H1 (cell line): ENCODE measurements at regions not wholly inside any gene's neighbourhood (a gene's known extent, or its start where the extent isn't known, plus 50 kb on each side); places are given as distances from the start of the nearest gene placed in this dataset.

Experiments
- CTCF ChIA-PET: fragments of 300-600 bp; sonication (Branson Sonifier 250); formaldehyde crosslinking; loops from one replicate; lab custom pipeline; 2021; ENCODE audit not compliant: partially characterized antibody; lab: Charles Lee
- POLR2A ChIA-PET: fragments of 300-600 bp; sonication (Branson Sonifier 250); formaldehyde crosslinking; loops from one replicate; lab custom pipeline; 2021; ENCODE audit warnings: inconsistent platforms; ENCODE audit not compliant: partially characterized antibody; lab: Charles Lee
- DNase-seq, 2 experiments: peaks; one replicate each; pipeline versions ENCODE4 v3.0.0 to v3.0.0-alpha.2; 2010 to 2022; ENCODE audit warnings: low spot score in 2 of 2, low read depth in 1 of 2, mixed read lengths in 1 of 2
- FAIRE-seq: peaks from 2 replicates; lab custom pipeline; 2011; peaks lifted over from hg19 to GRCh38; lab: Jason Lieb, UNC
- H2AFZ ChIP-seq: 2 replicates; pipeline ENCODE4 v1.8.1; 2012; ENCODE audit warnings: low read length, inconsistent platforms
- H2AK5ac ChIP-seq: 2 replicates; pipeline ENCODE4 v1.6.1; 2013; ENCODE audit warnings: low read depth, low read length
- H2BK120ac ChIP-seq: replicated peaks from 2 replicates; pipeline ENCODE3; 2013; ENCODE audit warnings: low read depth, low read length, inconsistent platforms
- H2BK12ac ChIP-seq: 2 replicates; pipeline ENCODE4 v1.6.1; 2013; ENCODE audit warnings: low read depth, low read length
- H2BK15ac ChIP-seq: 2 replicates; pipeline ENCODE4 v1.6.1; 2013; ENCODE audit warnings: low read length
- H2BK20ac ChIP-seq: 2 replicates; pipeline ENCODE4 v1.6.1; 2013; ENCODE audit warnings: low read length
- H2BK5ac ChIP-seq: 2 replicates; pipeline ENCODE4 v1.6.1; 2013; ENCODE audit warnings: low read depth, low read length
- H3K14ac ChIP-seq: 2 replicates; pipeline ENCODE4 v1.6.1; 2013; ENCODE audit warnings: inconsistent platforms; ENCODE audit not compliant: insufficient read length
- H3K18ac ChIP-seq: 2 replicates; pipeline ENCODE4 v1.6.1; 2013; ENCODE audit warnings: low read length; ENCODE audit errors: extremely low read depth
- H3K23ac ChIP-seq: 2 replicates; pipeline ENCODE4 v1.6.1; 2013; ENCODE audit warnings: inconsistent platforms; ENCODE audit not compliant: insufficient read length
- H3K23me2 ChIP-seq: 2 replicates; pipeline ENCODE4 v1.6.1; 2013; ENCODE audit warnings: low read depth, low read length
- H3K27ac ChIP-seq: 2 replicates; pipeline ENCODE4 v1.6.1; 2011; ENCODE audit warnings: low read depth, low read length, inconsistent platforms
- H3K27me3 ChIP-seq, 4 experiments: replicated peaks in 1 of 4; 1 replicate in 1 of 4; 2 replicates in 3 of 4; pipeline versions ENCODE4 v1.6.1 to v1.8.1; 2011 to 2013; ENCODE audit warnings: low read length in 3 of 4, mild to moderate bottlenecking in 3 of 4, inconsistent platforms in 2 of 4, mixed read lengths in 2 of 4, moderate library complexity in 1 of 4; ENCODE audit not compliant: control insufficient read depth in 3 of 4, insufficient read depth in 3 of 4; ENCODE audit errors: extremely low read depth in 1 of 4
- H3K36me3 ChIP-seq, 4 experiments: 2 replicates each; pipeline versions ENCODE4 v1.6.1 to v1.8.1; 2011 to 2013; ENCODE audit warnings: mild to moderate bottlenecking in 4 of 4, low read length in 3 of 4, moderate library complexity in 2 of 4, control low read depth in 1 of 4, inconsistent platforms in 1 of 4; ENCODE audit not compliant: insufficient read depth in 4 of 4, control insufficient read depth in 2 of 4
- H3K4ac ChIP-seq: replicated peaks from 2 replicates; pipeline ENCODE3; 2013; ENCODE audit warnings: low read length, low read depth, mixed read lengths, inconsistent platforms; ENCODE audit not compliant: insufficient read length
- H3K4me1 ChIP-seq, 4 experiments: replicated peaks in 1 of 4; 1 replicate in 1 of 4; 2 replicates in 3 of 4; pipeline versions ENCODE4 v1.6.1 to v1.8.1; 2011 to 2013; ENCODE audit warnings: low read length in 3 of 4, inconsistent platforms in 2 of 4, mixed read lengths in 1 of 4; ENCODE audit not compliant: insufficient read depth in 4 of 4, control insufficient read depth in 3 of 4
- H3K4me2 ChIP-seq, 2 experiments: 2 replicates each; pipeline versions ENCODE4 v1.6.1 to v1.8.1; 2011 to 2013; ENCODE audit warnings: low read depth in 2 of 2, low read length in 2 of 2, control low read depth in 1 of 2, inconsistent platforms in 1 of 2, mild to moderate bottlenecking in 1 of 2; ENCODE audit not compliant: insufficient read depth in 1 of 2
- H3K4me3 ChIP-seq, 4 experiments: fragments of 200-600, 300-600 bp in 1 of 4; sonication (generic), shearing (Covaris generic), sonication (Bioruptor Twin) in 1 of 4; 2 replicates each; pipeline versions ENCODE4 v1.5.1 to v1.8.1; 2011 to 2016; ENCODE audit warnings: low read length in 4 of 4, low read depth in 3 of 4, control low read depth in 2 of 4, inconsistent platforms in 2 of 4, mild to moderate bottlenecking in 2 of 4, mixed read lengths in 1 of 4, moderate library complexity in 1 of 4; ENCODE audit not compliant: insufficient read depth in 2 of 4; ENCODE audit errors: extremely low read depth in 1 of 4
- H3K56ac ChIP-seq: replicated peaks from 2 replicates; pipeline ENCODE3; 2013; ENCODE audit warnings: low read depth, mild to moderate bottlenecking, mixed read lengths, low read length, inconsistent platforms; ENCODE audit not compliant: insufficient read length
- H3K79me1 ChIP-seq: 2 replicates; pipeline ENCODE4 v1.6.1; 2013; ENCODE audit warnings: low read depth, low read length, control low read depth
- H3K79me2 ChIP-seq, 2 experiments: 2 replicates each; pipeline versions ENCODE4 v1.6.1 to v1.8.1; 2012 to 2013; ENCODE audit warnings: low read length in 2 of 2, mild to moderate bottlenecking in 2 of 2, inconsistent platforms in 1 of 2; ENCODE audit not compliant: insufficient read depth in 2 of 2, control insufficient read depth in 1 of 2
- H3K9ac ChIP-seq, 4 experiments: replicated peaks in 1 of 4; 1 replicate in 1 of 4; 2 replicates in 3 of 4; pipeline versions ENCODE4 v1.6.1 to v1.8.1; 2011 to 2013; ENCODE audit warnings: low read depth in 3 of 4, low read length in 3 of 4, control low read depth in 2 of 4, mild to moderate bottlenecking in 2 of 4, moderate library complexity in 2 of 4, inconsistent platforms in 1 of 4; ENCODE audit errors: extremely low read depth in 1 of 4
- H3K9me3 ChIP-seq, 2 experiments: 2 replicates each; pipeline versions ENCODE4 v1.6.1 to v1.8.1; 2012 to 2013; ENCODE audit warnings: mild to moderate bottlenecking in 2 of 2, moderate library complexity in 2 of 2, control low read depth in 1 of 2, inconsistent platforms in 1 of 2, low read depth in 1 of 2, low read length in 1 of 2, mixed read lengths in 1 of 2; ENCODE audit not compliant: insufficient read depth in 2 of 2
- H4K20me1 ChIP-seq, 2 experiments: replicated peaks in 1 of 2; 2 replicates each; pipeline versions ENCODE3 to v1.8.1; 2011 to 2013; ENCODE audit warnings: inconsistent platforms in 2 of 2, low read length in 2 of 2, mild to moderate bottlenecking in 1 of 2; ENCODE audit not compliant: insufficient read depth in 2 of 2, control insufficient read depth in 1 of 2
- H4K5ac ChIP-seq: 2 replicates; pipeline ENCODE4 v1.6.1; 2013; ENCODE audit warnings: low read length, low read depth, mixed read lengths, inconsistent platforms; ENCODE audit not compliant: insufficient read length
- H4K8ac ChIP-seq: 2 replicates; pipeline ENCODE4 v1.8.0; 2013; ENCODE audit warnings: mild to moderate bottlenecking, moderate library complexity, low read length, inconsistent platforms; ENCODE audit not compliant: insufficient read depth; ENCODE audit errors: extremely low read depth
- H4K91ac ChIP-seq: replicated peaks from 2 replicates; pipeline ENCODE3; 2013; ENCODE audit warnings: low read length, mixed read lengths, inconsistent platforms; ENCODE audit not compliant: insufficient read length
- CBX5 ChIP-seq: fragments of 300-800, 300-1000 bp; sonication (generic); IDR thresholded peaks from 2 replicates; pipeline ENCODE4 v1.7.1; 2016; ENCODE audit warnings: antibody characterized with exemption, low read length, low read depth
- EZH2 ChIP-seq: fragments of 200-600 bp; sonication (generic); IDR thresholded peaks from 2 replicates; pipeline ENCODE4 v1.7.1; 2012; ENCODE audit warnings: low read depth, mild to moderate bottlenecking, moderate library complexity, low read length, inconsistent platforms; ENCODE audit not compliant: severe bottlenecking
- GTF2F1 ChIP-seq: IDR thresholded peaks from 2 replicates; pipeline ENCODE4 v1.6.1; 2012; ENCODE audit warnings: low read depth, low read length, improper control_type of control experiment, borderline replicate concordance
- RFX5 ChIP-seq: IDR thresholded peaks from 2 replicates; pipeline ENCODE4 v1.6.1; 2011; ENCODE audit warnings: low read depth, low read length, improper control_type of control experiment, borderline replicate concordance
- SIN3A ChIP-seq, 2 experiments: IDR thresholded peaks in 1 of 2; conservative IDR thresholded peaks in 1 of 2; 2 replicates each; pipeline ENCODE4 v1.6.1; 2011 to 2012; ENCODE audit warnings: low read length in 2 of 2, improper control_type of control experiment in 1 of 2, low read depth in 1 of 2, mild to moderate bottlenecking in 1 of 2
- TCF12 ChIP-seq: IDR thresholded peaks from 2 replicates; pipeline ENCODE4 v1.6.1; 2011; ENCODE audit warnings: low read depth, mild to moderate bottlenecking, low read length
- WGBS, 2 experiments: shearing (Covaris generic) in 1 of 2; methylation state at CpG; one replicate each; pipeline versions ENCODE4 v1.1.6 to v1.1.7; 2013 to 2015; ENCODE audit warnings: low lambda C conversion rate in 2 of 2, mixed read lengths in 2 of 2, inconsistent platforms in 1 of 2, low coverage in 1 of 2, missing lambda C conversion rate in 1 of 2; ENCODE audit not compliant: insufficient replicate concordance in 2 of 2, insufficient coverage in 1 of 2, insufficient read length in 1 of 2; ENCODE audit errors: extremely low coverage in 1 of 2, missing lambda C conversion rate in 1 of 2; 5-methylcytosine and 5-hydroxymethylcytosine counted together
- TF ChIP-seq, protein P1 (sequence below), 3 experiments: IDR thresholded peaks; 1 replicate in 2 of 3; 2 replicates in 1 of 3; pipeline versions ENCODE4 v1.5.1 to v1.6.1; 2011; ENCODE audit warnings: low read length in 3 of 3, mild to moderate bottlenecking in 3 of 3, inconsistent platforms in 2 of 3, low read depth in 1 of 3, moderate library complexity in 1 of 3; ENCODE audit not compliant: insufficient read depth in 1 of 3; ENCODE audit errors: control extremely low read depth in 1 of 3

DNA sequence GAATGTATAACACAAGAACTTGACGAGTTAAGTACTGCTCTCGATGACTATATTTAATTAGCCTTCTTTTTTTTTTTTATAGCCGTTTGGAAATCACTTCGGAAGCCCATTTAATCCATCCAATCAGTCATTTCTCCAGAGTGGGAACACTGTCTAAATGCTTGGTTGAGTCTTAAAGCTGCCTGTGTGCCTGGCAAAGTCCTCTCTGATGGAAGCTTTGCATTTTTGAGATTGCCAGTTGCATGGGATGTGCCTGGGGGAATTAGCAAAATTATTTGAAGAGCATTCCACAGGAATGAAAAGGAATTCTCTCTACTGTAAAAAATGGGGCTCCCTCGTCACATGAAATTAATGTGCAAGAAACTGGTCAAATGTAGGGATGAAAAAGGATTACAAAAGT, 398.8 kb upstream of the RPS6KA3 start:
- Histone ChIP-seq H3K79me2 (no peaks in the 10 kb centered on the region), H3K56ac (no peak overlapping the region), H3K4ac (no peak overlapping the region), H2BK120ac (no peak overlapping the region), H3K14ac (no peak overlapping the region), H3K23ac (no peak overlapping the region), H3K27me3 (no peaks in the 10 kb centered on the region), H4K91ac (no peak overlapping the region), H3K9me3 (no peaks in the 10 kb centered on the region), H4K20me1 (no peaks in the 10 kb centered on the region), H3K4me2 (no peak overlapping the region), H2BK5ac (no peak overlapping the region), H3K18ac (no peak overlapping the region), H4K8ac (no peak overlapping the region), H3K27ac (no peak overlapping the region), H2AFZ (no peak overlapping the region), H2BK12ac (no peak overlapping the region), H2BK15ac (no peak overlapping the region), H2AK5ac (no peak overlapping the region), H4K5ac (no peak overlapping the region), H3K23me2 (no peaks in the 10 kb centered on the region), H3K4me1 (no peaks in the 10 kb centered on the region), H3K79me1 (no peaks in the 10 kb centered on the region), H3K36me3 (no peaks in the 10 kb centered on the region), H3K9ac (no peak overlapping the region), H3K4me3 (no peak overlapping the region), H2BK20ac (no peak overlapping the region)
- ChIA-PET CTCF (interaction anchor here (1.6 kb wide), 1 partner anchor 814 kb away, joined by 4 read pairs; no protein-coding TSS in a partner anchor), POLR2A (no interaction called here)
- FAIRE-seq = no peak
- no peak for DNase-seq
- TF ChIP-seq CBX5 (no peak), RFX5 (no peak), SIN3A (conservative IDR thresholded peaks at IDR 0.05 in 1 of 2, IDR thresholded peaks at IDR 0.05 in 1 of 2; ENCODE audit: low read depth in 1 of 2, low read length in 2 of 2) (no peak), TCF12 (no peak), EZH2 (no peak), GTF2F1 (no peak)
- TF ChIP-seq, protein P1, sequence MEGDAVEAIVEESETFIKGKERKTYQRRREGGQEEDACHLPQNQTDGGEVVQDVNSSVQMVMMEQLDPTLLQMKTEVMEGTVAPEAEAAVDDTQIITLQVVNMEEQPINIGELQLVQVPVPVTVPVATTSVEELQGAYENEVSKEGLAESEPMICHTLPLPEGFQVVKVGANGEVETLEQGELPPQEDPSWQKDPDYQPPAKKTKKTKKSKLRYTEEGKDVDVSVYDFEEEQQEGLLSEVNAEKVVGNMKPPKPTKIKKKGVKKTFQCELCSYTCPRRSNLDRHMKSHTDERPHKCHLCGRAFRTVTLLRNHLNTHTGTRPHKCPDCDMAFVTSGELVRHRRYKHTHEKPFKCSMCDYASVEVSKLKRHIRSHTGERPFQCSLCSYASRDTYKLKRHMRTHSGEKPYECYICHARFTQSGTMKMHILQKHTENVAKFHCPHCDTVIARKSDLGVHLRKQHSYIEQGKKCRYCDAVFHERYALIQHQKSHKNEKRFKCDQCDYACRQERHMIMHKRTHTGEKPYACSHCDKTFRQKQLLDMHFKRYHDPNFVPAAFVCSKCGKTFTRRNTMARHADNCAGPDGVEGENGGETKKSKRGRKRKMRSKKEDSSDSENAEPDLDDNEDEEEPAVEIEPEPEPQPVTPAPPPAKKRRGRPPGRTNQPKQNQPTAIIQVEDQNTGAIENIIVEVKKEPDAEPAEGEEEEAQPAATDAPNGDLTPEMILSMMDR (IDR thresholded peaks at IDR 0.05; ENCODE audit: control extremely low read depth in 1 of 3, insufficient read depth in 1 of 3, low read depth in 1 of 3, low read length in 3 of 3) = no peak
- WGBS, 2 experiments = 90% methylated on average over 3 of the region's 5 CpGs; no CpG with 5 or more reads in 1 of the 2 experiments
